Gastroesophageal sphincter (tissue), 4 donors: ENCODE measurements at regions not wholly inside any gene's neighbourhood (a gene's known extent, or its start where the extent isn't known, plus 50 kb on each side); places are given as distances from the start of the nearest gene placed in this dataset.
"Not testable (repeated sequence)": the region's sequence is repeated elsewhere in the genome, so short reads cannot be mapped to it uniquely, and the experiment has no call there.

ENCODE experiments used
- ATAC-seq: fragments of 150-250 bp; one replicate; pipeline ENCODE4 v1.9.1; 2016; ENCODE audit warnings: mild to moderate bottlenecking, moderate library complexity
- H3K27ac ChIP-seq, 4 donors: fragments of 200-600 bp; sonication (generic) in 3 of 4; 1 replicate in 3 of 4; 2 replicates in 1 of 4; pipeline ENCODE4 v1.5.1; 2016 to 2019
- H3K27me3 ChIP-seq: fragments of 200-600 bp; sonication (generic); one replicate; pipeline ENCODE4 v1.5.1; 2019
- H3K36me3 ChIP-seq, 2 donors: fragments of 200-600 bp; sonication (generic); one replicate each; pipeline ENCODE4 v1.5.1; 2019; ENCODE audit warnings: control low read depth in 1 of 2
- H3K4me1 ChIP-seq, 3 donors: fragments of 200-600 bp; sonication (generic); 1 replicate in 2 of 3; 2 replicates in 1 of 3; pipeline ENCODE4 v1.5.1; 2016 to 2019; ENCODE audit warnings: control low read depth in 2 of 3
- H3K4me3 ChIP-seq, 2 donors: fragments of 200-600 bp; sonication (generic); one replicate each; pipeline ENCODE4 v1.5.1; 2019; ENCODE audit warnings: mild to moderate bottlenecking in 1 of 2, moderate library complexity in 1 of 2
- H3K9me3 ChIP-seq, 3 donors: fragments of 200-600 bp; sonication (generic); one replicate each; pipeline ENCODE4 v1.5.1; 2017 to 2019; ENCODE audit warnings: control low read depth in 2 of 3
- EP300 ChIP-seq: sonication (generic); formaldehyde crosslinking; IDR thresholded peaks from one replicate; pipeline ENCODE4 v1.6.1; 2017; ENCODE audit warnings: antibody characterized with exemption, mild to moderate bottlenecking
- POLR2A ChIP-seq, 2 donors: fragments of 450-650 bp; IDR thresholded peaks; one replicate each; pipeline ENCODE4 v1.6.1; 2017; ENCODE audit warnings: antibody characterized with exemption in 2 of 2, mild to moderate bottlenecking in 2 of 2, moderate library complexity in 1 of 2
- POLR2AphosphoS5 ChIP-seq: sonication (generic); formaldehyde crosslinking; IDR thresholded peaks from one replicate; pipeline ENCODE4 v1.6.1; 2017; ENCODE audit warnings: antibody characterized with exemption
- WGBS, 2 donors: methylation state at CpG; one replicate each; pipeline ENCODE4 v1.1.5; 2018; ENCODE audit warnings: low coverage in 1 of 2; 5-methylcytosine and 5-hydroxymethylcytosine counted together
- TF ChIP-seq, protein P1 (sequence below), 4 experiments: fragments of 200-600 bp in 2 of 4; fragments of 450-650 bp in 2 of 4; sonication (generic) in 1 of 4; IDR thresholded peaks; one replicate each; pipeline ENCODE4 v1.5.1; 2017 to 2019; ENCODE audit warnings: antibody characterized with exemption in 4 of 4, mild to moderate bottlenecking in 2 of 4, moderate library complexity in 2 of 4

GRCh38 chr10:37015498-37015897 is 109.9 kb upstream of the ANKRD30A start:
- no peak overlapping the region for H3K27ac ChIP-seq
- H3K4me1 ChIP-seq = no peaks in the 10 kb centered on the region
- H3K9me3 ChIP-seq = no peaks in the 10 kb centered on the region
- no peak for TF ChIP-seq POLR2A (IDR thresholded peaks at IDR 0.05)
- no peak overlapping the region for H3K4me3 ChIP-seq
- ATAC-seq = no peak
- H3K36me3 ChIP-seq = no peaks in the 10 kb centered on the region
- no peaks in the 10 kb centered on the region for H3K27me3 ChIP-seq
- WGBS, 2 donors = 28 to 32% methylated on average over 2 of the region's 2 CpGs

- no peaks in the 10 kb centered on the region for H3K4me1 ChIP-seq
- 68 to 82% methylated on average over 5 to 6 of the region's 7 CpGs for WGBS, 2 donors
- H3K4me3 ChIP-seq = no peak overlapping the region
- H3K27ac ChIP-seq = no peak overlapping the region
- no peaks in the 10 kb centered on the region for H3K27me3 ChIP-seq
- no peak for ATAC-seq
- H3K9me3 ChIP-seq = no peaks in the 10 kb centered on the region
- H3K36me3 ChIP-seq = no peaks in the 10 kb centered on the region
- TF ChIP-seq POLR2A (IDR thresholded peaks at IDR 0.05) (no peak), POLR2AphosphoS5 (no peak), EP300 (no peak)
- TF ChIP-seq, protein P1, sequence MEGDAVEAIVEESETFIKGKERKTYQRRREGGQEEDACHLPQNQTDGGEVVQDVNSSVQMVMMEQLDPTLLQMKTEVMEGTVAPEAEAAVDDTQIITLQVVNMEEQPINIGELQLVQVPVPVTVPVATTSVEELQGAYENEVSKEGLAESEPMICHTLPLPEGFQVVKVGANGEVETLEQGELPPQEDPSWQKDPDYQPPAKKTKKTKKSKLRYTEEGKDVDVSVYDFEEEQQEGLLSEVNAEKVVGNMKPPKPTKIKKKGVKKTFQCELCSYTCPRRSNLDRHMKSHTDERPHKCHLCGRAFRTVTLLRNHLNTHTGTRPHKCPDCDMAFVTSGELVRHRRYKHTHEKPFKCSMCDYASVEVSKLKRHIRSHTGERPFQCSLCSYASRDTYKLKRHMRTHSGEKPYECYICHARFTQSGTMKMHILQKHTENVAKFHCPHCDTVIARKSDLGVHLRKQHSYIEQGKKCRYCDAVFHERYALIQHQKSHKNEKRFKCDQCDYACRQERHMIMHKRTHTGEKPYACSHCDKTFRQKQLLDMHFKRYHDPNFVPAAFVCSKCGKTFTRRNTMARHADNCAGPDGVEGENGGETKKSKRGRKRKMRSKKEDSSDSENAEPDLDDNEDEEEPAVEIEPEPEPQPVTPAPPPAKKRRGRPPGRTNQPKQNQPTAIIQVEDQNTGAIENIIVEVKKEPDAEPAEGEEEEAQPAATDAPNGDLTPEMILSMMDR (IDR thresholded peaks at IDR 0.05) = no peak
These were observed 114.7 kb upstream of the ANKRD30A start for GRCh38 chr10:37010741-37011140.

DNA sequence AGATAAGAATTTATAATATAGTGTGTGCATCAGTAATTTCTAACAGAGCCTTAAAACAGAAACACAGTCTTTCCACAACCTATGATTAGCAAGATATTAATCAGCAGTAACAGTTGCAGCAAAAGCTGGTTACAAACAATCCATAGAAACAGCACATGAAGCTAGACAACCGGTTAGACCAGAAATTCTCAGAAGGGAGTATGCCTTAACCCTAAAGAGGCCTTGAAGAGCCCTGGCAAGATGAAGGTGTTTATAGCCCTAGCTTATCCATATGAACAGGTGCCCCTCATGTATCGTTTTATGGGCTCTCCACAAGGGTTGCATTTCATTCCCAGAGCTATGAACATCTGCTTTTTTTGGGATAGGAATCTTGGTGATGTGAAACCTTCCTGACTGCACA is 117.1 kb upstream of the ANKRD30A start:
- H3K9me3 ChIP-seq, H3K4me1 ChIP-seq, H3K36me3 ChIP-seq, H3K27me3 ChIP-seq, ATAC-seq, H3K27ac ChIP-seq, H3K4me3 ChIP-seq: not testable (repeated sequence)
- WGBS, 2 donors = 39 to 50% methylated on average over 1 to 2 of the region's 2 CpGs

DNA sequence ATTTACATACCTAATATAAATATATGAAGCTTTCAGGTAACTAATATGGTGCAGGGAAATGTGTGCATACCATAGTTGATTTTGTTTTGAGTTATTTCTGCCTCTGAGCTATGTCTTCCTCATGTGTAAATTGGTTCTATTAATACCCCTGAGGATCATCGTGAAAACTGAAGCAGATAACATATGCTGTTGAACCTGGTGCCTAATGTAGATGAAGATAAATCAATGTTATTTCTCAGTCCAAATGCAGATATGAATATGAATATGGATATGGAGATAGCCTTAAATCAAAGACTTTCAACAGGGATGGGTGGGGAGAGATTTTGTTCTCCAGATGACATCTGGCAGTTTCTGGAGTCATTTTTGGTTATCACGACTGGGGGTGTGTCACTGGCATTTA is 122.3 kb upstream of the ANKRD30A start:
- WGBS, 2 donors = 60 to 79% methylated on average over 2 of the region's 2 CpGs
- Histone ChIP-seq H3K4me1 (no peaks in the 10 kb centered on the region), H3K36me3 (no peaks in the 10 kb centered on the region), H3K27me3 (peaks cover 3% of the 10 kb centered on the region), H3K27ac (no peak overlapping the region), H3K9me3 (no peaks in the 10 kb centered on the region), H3K4me3 (no peak overlapping the region)
- TF ChIP-seq EP300 (no peak), POLR2AphosphoS5 (no peak), POLR2A (IDR thresholded peaks at IDR 0.05) (no peak)
- TF ChIP-seq, protein P1 (IDR thresholded peaks at IDR 0.05) = no peak
- ATAC-seq = no peak

DNA sequence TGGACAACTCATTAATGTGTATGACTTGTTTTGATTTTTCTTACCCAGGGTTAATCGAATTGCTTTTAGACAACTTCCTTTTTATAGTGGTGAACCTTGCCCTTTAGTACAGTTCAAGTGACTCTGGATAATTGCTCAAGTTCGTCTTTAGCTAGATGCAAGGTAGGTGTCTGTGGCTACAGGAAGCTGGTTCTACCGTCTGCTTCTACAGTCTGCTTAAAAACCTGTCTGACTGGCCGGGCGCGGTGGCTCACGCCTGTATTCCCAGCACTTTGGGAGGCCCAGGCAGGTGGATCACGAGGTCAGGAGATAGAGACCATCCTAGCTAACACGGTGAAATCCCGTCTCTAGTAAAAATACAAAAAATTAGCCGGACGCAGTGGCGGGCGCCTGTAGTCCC is 129.6 kb upstream of the ANKRD30A start:
- not testable (repeated sequence) for H3K4me1 ChIP-seq, H3K9me3 ChIP-seq, H3K27me3 ChIP-seq, ATAC-seq, H3K4me3 ChIP-seq, H3K27ac ChIP-seq, H3K36me3 ChIP-seq
- WGBS, 2 donors = 79 to 80% methylated on average over 3 to 5 of the region's 14 CpGs

- TF ChIP-seq, protein P1 (IDR thresholded peaks at IDR 0.05) = no peak
- TF ChIP-seq POLR2A (IDR thresholded peaks at IDR 0.05) (no peak), POLR2AphosphoS5 (no peak), EP300 (no peak)
- no peaks in the 10 kb centered on the region for H3K36me3 ChIP-seq
- H3K27ac ChIP-seq = no peak overlapping the region
- H3K4me3 ChIP-seq = no peak overlapping the region
- no peaks in the 10 kb centered on the region for H3K27me3 ChIP-seq
- ATAC-seq = no peak
- no peaks in the 10 kb centered on the region for H3K4me1 ChIP-seq
- WGBS, 2 donors = 88 to 90% methylated on average over 8 to 10 of the region's 10 CpGs
- peaks cover 0 to under 1% (median 0%) of the 10 kb centered on the region in 3 donors for H3K9me3 ChIP-seq
These were observed 130.5 kb upstream of the ANKRD30A start for GRCh38 chr10:36994886-36995285.

GRCh38 chr10:36989233-36989632 is 136.2 kb upstream of the ANKRD30A start:
- Histone ChIP-seq H3K4me1 (no peaks in the 10 kb centered on the region), H3K27ac (no peak overlapping the region), H3K4me3 (no peak overlapping the region), H3K36me3 (no peaks in the 10 kb centered on the region), H3K27me3 (no peaks in the 10 kb centered on the region), H3K9me3 (peaks cover 0 to 16% (median 0%) of the 10 kb centered on the region in 3 donors)
- TF ChIP-seq EP300 (no peak), POLR2AphosphoS5 (no peak), POLR2A (IDR thresholded peaks at IDR 0.05) (no peak)
- TF ChIP-seq, protein P1 (IDR thresholded peaks at IDR 0.05) = no peak
- no peak for ATAC-seq
- no CpG with 5 or more reads among the region's 12 CpGs for WGBS, 2 donors
